PC-3 (cell line): ENCODE measurements at regions not wholly inside any gene's neighbourhood (a gene's known extent, or its start where the extent isn't known, plus 50 kb on each side); places are given as distances from the start of the nearest gene placed in this dataset.

Experiments
- CTCF ChIP-seq: fragments of 300-600 bp; sonication (generic); conservative IDR thresholded peaks from 2 replicates; pipeline ENCODE4 v1.5.1; 2017; ENCODE audit warnings: antibody characterized with exemption, low read depth, mild to moderate bottlenecking, low read length
- EZH2 ChIP-seq: fragments of 300-600 bp; sonication (generic); IDR thresholded peaks from one replicate; pipeline ENCODE4 v1.6.1; 2017; ENCODE audit warnings: antibody characterized with exemption, mild to moderate bottlenecking, low read length; ENCODE audit not compliant: unreplicated experiment
- EZH2phosphoT487 ChIP-seq: fragments of 300-600 bp; sonication (generic); IDR thresholded peaks from 2 replicates; pipeline ENCODE4 v1.6.1; 2018; ENCODE audit warnings: mild to moderate bottlenecking, antibody characterized with exemption, low read length, borderline replicate concordance

- TF ChIP-seq EZH2, result no peak
- TF ChIP-seq CTCF, result no peak
- no peak for TF ChIP-seq EZH2phosphoT487
These were observed 1114.6 kb upstream of the KLHL29 start for GRCh38 chr2:22270341-22270740.
